Endothelial cell of umbilical vein (primary cell): ENCODE measurements at regions not wholly inside any gene's neighbourhood (a gene's known extent, or its start where the extent isn't known, plus 50 kb on each side); places are given as distances from the start of the nearest gene placed in this dataset.

Experiments
- BruUV-seq: library from RNA; stranded (reverse); fragments of 400-500 nt; replicated peaks from 2 replicates; lab custom pipeline; 2021; lab: Mats Ljungman, UMichigan
- CTCF ChIA-PET: fragments of 300-600, 350-600 bp; sonication (Branson Sonifier 250); formaldehyde crosslinking; loops from one replicate; lab custom pipeline; 2021; ENCODE audit warnings: antibody characterized with exemption, inconsistent platforms; lab: Charles Lee
- POLR2A ChIA-PET: fragments of 300-600, 350-600 bp; sonication (Branson Sonifier 250); formaldehyde crosslinking; loops from one replicate; lab custom pipeline; 2021; ENCODE audit warnings: antibody characterized with exemption, inconsistent platforms; lab: Charles Lee
- DNase-seq: peaks from one replicate; pipeline ENCODE4 v3.0.0-alpha.2; 2011; ENCODE audit warnings: low read depth, low spot score
- FAIRE-seq: peaks from 2 replicates; lab custom pipeline; 2011; peaks lifted over from hg19 to GRCh38; lab: Jason Lieb, UNC
- H2AFZ ChIP-seq: 2 replicates; pipeline ENCODE4 v1.6.0; 2012; ENCODE audit warnings: low read depth, low read length, control low read depth, inconsistent platforms
- H3K27ac ChIP-seq: 2 replicates; pipeline ENCODE4 v1.5.1; 2011; ENCODE audit warnings: low read depth, mild to moderate bottlenecking, control low read depth, low read length, moderate library complexity; ENCODE audit not compliant: insufficient read depth
- H3K27me3 ChIP-seq, 2 experiments: 2 replicates each; pipeline versions ENCODE4 v1.6.0 to v1.6.1; 2011; ENCODE audit warnings: low read length in 2 of 2, mixed read lengths in 1 of 2; ENCODE audit not compliant: control insufficient read depth in 2 of 2, insufficient read depth in 2 of 2
- H3K36me3 ChIP-seq, 2 experiments: 2 replicates in 1 of 2; 3 replicates in 1 of 2; pipeline ENCODE4 v1.5.1; 2011; ENCODE audit warnings: low read length in 2 of 2, mild to moderate bottlenecking in 1 of 2, moderate library complexity in 1 of 2; ENCODE audit not compliant: control insufficient read depth in 2 of 2, insufficient read depth in 2 of 2; ENCODE audit errors: extremely low read depth in 1 of 2
- H3K4me1 ChIP-seq: 3 replicates; pipeline ENCODE4 v1.5.1; 2011; ENCODE audit warnings: mild to moderate bottlenecking, low read length; ENCODE audit not compliant: control insufficient read depth, insufficient read depth; ENCODE audit errors: extremely low read depth
- H3K4me2 ChIP-seq: 2 replicates; pipeline ENCODE4 v1.6.1; 2011; ENCODE audit warnings: low read length, control low read depth, mixed read lengths; ENCODE audit not compliant: insufficient read depth
- H3K4me3 ChIP-seq, 3 experiments: fragments of 200-600 bp in 1 of 3; sonication (generic), shearing (Covaris generic) in 1 of 3; replicated peaks in 1 of 3; 2 replicates each; pipeline ENCODE4 v1.5.1; 2011 to 2016; ENCODE audit warnings: control low read depth in 3 of 3, low read length in 3 of 3, mild to moderate bottlenecking in 2 of 3, inconsistent platforms in 1 of 3, low read depth in 1 of 3, moderate library complexity in 1 of 3; ENCODE audit not compliant: insufficient read depth in 1 of 3
- H3K79me2 ChIP-seq: 2 replicates; pipeline ENCODE4 v1.6.0; 2012; ENCODE audit warnings: low read length, inconsistent platforms; ENCODE audit not compliant: control insufficient read depth, insufficient read depth
- H3K9ac ChIP-seq: replicated peaks from 2 replicates; pipeline ENCODE3; 2011; ENCODE audit warnings: low read length, control low read depth; ENCODE audit not compliant: insufficient read depth; ENCODE audit errors: extremely low read depth
- H3K9me1 ChIP-seq: replicated peaks from 3 replicates; pipeline ENCODE4 v1.6.0; 2011; ENCODE audit warnings: mild to moderate bottlenecking, low read length; ENCODE audit not compliant: control insufficient read depth, insufficient read depth; ENCODE audit errors: extremely low read depth
- H3K9me3 ChIP-seq: replicated peaks from 2 replicates; pipeline ENCODE4 v1.5.1; 2012; ENCODE audit warnings: low read length, inconsistent platforms; ENCODE audit not compliant: control insufficient read depth, insufficient read depth
- H4K20me1 ChIP-seq: replicated peaks from 2 replicates; pipeline ENCODE3; 2011; ENCODE audit warnings: mild to moderate bottlenecking, low read length; ENCODE audit not compliant: control insufficient read depth, insufficient read depth; ENCODE audit errors: extremely low read depth
- EZH2 ChIP-seq: IDR thresholded peaks from 2 replicates; pipeline ENCODE4 v1.6.1; 2012; ENCODE audit warnings: borderline replicate concordance, low read depth, mild to moderate bottlenecking, moderate library complexity, low read length, inconsistent platforms; ENCODE audit not compliant: severe bottlenecking
- FOS ChIP-seq: IDR thresholded peaks from 2 replicates; pipeline ENCODE4 v1.6.1; 2011; ENCODE audit warnings: mild to moderate bottlenecking, low read length, moderate library complexity, borderline replicate concordance; ENCODE audit not compliant: insufficient read depth
- GATA2 ChIP-seq: IDR thresholded peaks from 2 replicates; pipeline ENCODE4 v1.7.0; 2011; ENCODE audit warnings: low read depth, mild to moderate bottlenecking, moderate library complexity, mixed read lengths, low read length; ENCODE audit not compliant: insufficient read length, insufficient read depth
- JUN ChIP-seq: IDR thresholded peaks from 2 replicates; pipeline ENCODE4 v1.6.1; 2011; ENCODE audit warnings: borderline replicate concordance, low read depth; ENCODE audit not compliant: insufficient read length, insufficient read depth
- MAX ChIP-seq: IDR thresholded peaks from 2 replicates; pipeline ENCODE4 v1.6.1; 2011; ENCODE audit not compliant: insufficient read depth, insufficient read length
- MYC ChIP-seq: IDR thresholded peaks from one replicate; pipeline ENCODE4 v1.6.1; 2011; ENCODE audit warnings: mild to moderate bottlenecking, low read depth, low read length
- POLR2A ChIP-seq: IDR thresholded peaks from 2 replicates; pipeline ENCODE4 v1.6.1; 2012; ENCODE audit warnings: low read depth, mild to moderate bottlenecking, control low read depth, low read length
- POLR2AphosphoS5 ChIP-seq: IDR thresholded peaks from 2 replicates; pipeline ENCODE4 v1.6.1; 2012; ENCODE audit warnings: low read depth, mild to moderate bottlenecking, control low read depth, low read length, moderate library complexity; ENCODE audit not compliant: insufficient read depth
- dilution Hi-C: fragments of 300-500 bp; cut with MboI; formaldehyde crosslinking; loops from one replicate; pipeline ENCODE4 v1.15.0; 2019; ENCODE audit warnings: low sequenced_read_pairs; ENCODE audit not compliant: extremely low pct_ligation_motif_present
- intact Hi-C: fragments of 100-400 bp; cut with micrococcal nuclease; formaldehyde crosslinking; loops from one replicate; pipeline ENCODE4 v1.10.0; 2022
- TF ChIP-seq, protein P1 (sequence below), 2 donors: IDR thresholded peaks; 1 replicate in 1 of 2; 2 replicates in 1 of 2; pipeline ENCODE4 v1.5.1; 2011; ENCODE audit warnings: low read length in 2 of 2, mild to moderate bottlenecking in 2 of 2, moderate library complexity in 2 of 2, control low read depth in 1 of 2, inconsistent platforms in 1 of 2, low read depth in 1 of 2; ENCODE audit not compliant: insufficient read depth in 1 of 2; ENCODE audit errors: extremely low read depth in 1 of 2

DNA sequence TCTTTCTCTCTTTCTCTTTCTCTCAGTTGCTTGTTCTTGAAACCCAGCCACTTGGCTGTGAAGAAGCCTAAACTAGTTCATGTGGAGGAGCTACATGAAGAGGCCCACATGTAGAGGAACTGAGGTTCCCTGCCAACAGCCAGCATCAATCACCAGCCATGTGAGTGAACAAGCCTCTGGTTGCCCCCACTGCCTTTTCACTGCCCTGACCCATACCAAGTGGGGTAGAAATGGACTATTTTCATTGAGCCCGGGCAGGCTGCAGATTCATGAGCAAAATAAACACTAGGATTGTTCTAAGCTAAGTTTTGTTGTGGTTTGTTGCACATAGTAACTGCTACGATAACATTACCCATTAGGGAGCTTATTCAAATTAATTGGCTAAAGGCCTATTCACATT, 78.7 kb upstream of the FAM216B start:
- Histone ChIP-seq H3K27me3 (peaks cover 0 to 1% of the 10 kb centered on the region in 2 experiments), H3K9me1 (no peaks in the 10 kb centered on the region), H2AFZ (no peak overlapping the region), H3K27ac (no peak overlapping the region), H3K4me1 (no peaks in the 10 kb centered on the region), H3K4me3 (no peak overlapping the region), H4K20me1 (no peaks in the 10 kb centered on the region), H3K9ac (no peak overlapping the region), H3K36me3 (no peaks in the 10 kb centered on the region), H3K79me2 (no peaks in the 10 kb centered on the region), H3K4me2 (no peak overlapping the region), H3K9me3 (no peaks in the 10 kb centered on the region)
- FAIRE-seq (no peak), DNase-seq (no peak)
- no TSS peak for BruUV-seq
- ChIA-PET POLR2A (no interaction called here), CTCF (interaction anchor here (1.3 kb wide), 1 partner anchor 368 kb away, joined by 3 read pairs; no protein-coding TSS in a partner anchor)
- dilution Hi-C loops: no loop called here
- TF ChIP-seq GATA2: no peak
- TF ChIP-seq MYC: no peak
- TF ChIP-seq EZH2: no peak
- no peak for TF ChIP-seq POLR2A
- no peak for TF ChIP-seq MAX
- TF ChIP-seq POLR2AphosphoS5: no peak
- TF ChIP-seq JUN: no peak
- no peak for TF ChIP-seq FOS
- TF ChIP-seq, protein P1, sequence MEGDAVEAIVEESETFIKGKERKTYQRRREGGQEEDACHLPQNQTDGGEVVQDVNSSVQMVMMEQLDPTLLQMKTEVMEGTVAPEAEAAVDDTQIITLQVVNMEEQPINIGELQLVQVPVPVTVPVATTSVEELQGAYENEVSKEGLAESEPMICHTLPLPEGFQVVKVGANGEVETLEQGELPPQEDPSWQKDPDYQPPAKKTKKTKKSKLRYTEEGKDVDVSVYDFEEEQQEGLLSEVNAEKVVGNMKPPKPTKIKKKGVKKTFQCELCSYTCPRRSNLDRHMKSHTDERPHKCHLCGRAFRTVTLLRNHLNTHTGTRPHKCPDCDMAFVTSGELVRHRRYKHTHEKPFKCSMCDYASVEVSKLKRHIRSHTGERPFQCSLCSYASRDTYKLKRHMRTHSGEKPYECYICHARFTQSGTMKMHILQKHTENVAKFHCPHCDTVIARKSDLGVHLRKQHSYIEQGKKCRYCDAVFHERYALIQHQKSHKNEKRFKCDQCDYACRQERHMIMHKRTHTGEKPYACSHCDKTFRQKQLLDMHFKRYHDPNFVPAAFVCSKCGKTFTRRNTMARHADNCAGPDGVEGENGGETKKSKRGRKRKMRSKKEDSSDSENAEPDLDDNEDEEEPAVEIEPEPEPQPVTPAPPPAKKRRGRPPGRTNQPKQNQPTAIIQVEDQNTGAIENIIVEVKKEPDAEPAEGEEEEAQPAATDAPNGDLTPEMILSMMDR (IDR thresholded peaks at IDR 0.05; ENCODE audit: extremely low read depth in 1 of 2, insufficient read depth in 1 of 2, low read depth in 1 of 2, low read length in 2 of 2): no peak
- intact Hi-C loops: no loop called here
